ENCODE measurements at regions not wholly inside any gene's neighbourhood (a gene's known extent, or its start where the extent isn't known, plus 50 kb on each side); places are given as distances from the start of the nearest gene placed in this dataset.

- H3K27me3 ChIP-seq (ENCODE audit: insufficient read depth, low read depth, low read length), result no peaks in the 10 kb centered on the region
- no peak overlapping the region for H3K27ac ChIP-seq (ENCODE audit: low read length)
- H3K36me3 ChIP-seq (ENCODE audit: insufficient read depth, low read length), result no peaks in the 10 kb centered on the region
- no peak overlapping the region for H2AFZ ChIP-seq (ENCODE audit: low read depth, low read length)
- no peaks in the 10 kb centered on the region for H3K79me2 ChIP-seq (replicated peaks; ENCODE audit: insufficient read depth, low read length)
- no peaks in the 10 kb centered on the region for H3K9me3 ChIP-seq (ENCODE audit: low read length)
- no peak overlapping the region for H3K4me2 ChIP-seq (ENCODE audit: low read length)
- no peak overlapping the region for H3K9ac ChIP-seq (ENCODE audit: low read length)
- TF ChIP-seq TAF1 (IDR thresholded peaks at IDR 0.05; ENCODE audit: low read depth), result no peak
- TF ChIP-seq EZH2 (IDR thresholded peaks at IDR 0.05; ENCODE audit: borderline replicate concordance, insufficient read depth, low read length, poor library complexity, severe bottlenecking), result no peak
- no peak for TF ChIP-seq EP300 (conservative IDR thresholded peaks at IDR 0.05; ENCODE audit: poor library complexity, severe bottlenecking)
- TF ChIP-seq SMC3 (conservative IDR thresholded peaks at IDR 0.05; ENCODE audit: poor library complexity), result no peak
- H4K20me1 ChIP-seq (ENCODE audit: insufficient read depth), result no peaks in the 10 kb centered on the region
- H3K9me2 ChIP-seq (ENCODE audit: insufficient read depth, low read length), result no peaks in the 10 kb centered on the region
- H3F3A ChIP-seq (ENCODE audit: insufficient read depth, low read length, poor library complexity, severe bottlenecking), result no peaks in the 10 kb centered on the region
- no peak overlapping the region for H3K4me3 ChIP-seq (ENCODE audit: low read length)
Observed at GRCh38 chrX:128310912-128311311, 258.7 kb upstream of the ACTRT1 start.

- Histone ChIP-seq H3K9me2 (ENCODE audit: insufficient read depth, low read length) (no peaks in the 10 kb centered on the region), H3K27me3 (ENCODE audit: insufficient read depth, low read depth, low read length) (no peaks in the 10 kb centered on the region), H2AFZ (ENCODE audit: low read depth, low read length) (no peak overlapping the region), H3K27ac (ENCODE audit: low read length) (peak overlapping the region; percentile 49), H3K4me3 (ENCODE audit: low read length) (no peak overlapping the region), H3K9ac (ENCODE audit: low read length) (no peak overlapping the region), H4K20me1 (ENCODE audit: insufficient read depth) (no peaks in the 10 kb centered on the region), H3K36me3 (ENCODE audit: insufficient read depth, low read length) (no peaks in the 10 kb centered on the region), H3K9me3 (ENCODE audit: low read length) (no peaks in the 10 kb centered on the region), H3K4me2 (ENCODE audit: low read length) (no peak overlapping the region), H3F3A (ENCODE audit: insufficient read depth, low read length, poor library complexity, severe bottlenecking) (no peaks in the 10 kb centered on the region), H3K79me2 (replicated peaks; ENCODE audit: insufficient read depth, low read length) (no peaks in the 10 kb centered on the region)
- TF ChIP-seq SMC3 (conservative IDR thresholded peaks at IDR 0.05; ENCODE audit: poor library complexity) (no peak), REST (IDR thresholded peaks at IDR 0.05; ENCODE audit: borderline replicate concordance) (no peak), CTCF (IDR thresholded peaks at IDR 0.05; ENCODE audit: poor library complexity, severe bottlenecking) (no peak), EP300 (conservative IDR thresholded peaks at IDR 0.05; ENCODE audit: poor library complexity, severe bottlenecking) (no peak), RAD21 (conservative IDR thresholded peaks at IDR 0.05) (no peak), POLR2AphosphoS5 (IDR thresholded peaks at IDR 0.05) (no peak), EZH2 (IDR thresholded peaks at IDR 0.05; ENCODE audit: borderline replicate concordance, insufficient read depth, low read length, poor library complexity, severe bottlenecking) (no peak), TAF1 (IDR thresholded peaks at IDR 0.05; ENCODE audit: low read depth) (no peak), MXI1 (conservative IDR thresholded peaks at IDR 0.05; ENCODE audit: poor library complexity, severe bottlenecking) (no peak)
Observed at GRCh38 chrX:128309311-128309710, 257.1 kb upstream of the ACTRT1 start.
